ENCODE measurements at regions not wholly inside any gene's neighbourhood (a gene's known extent, or its start where the extent isn't known, plus 50 kb on each side); places are given as distances from the start of the nearest gene placed in this dataset.

- TF ChIP-seq ETS1 (conservative IDR thresholded peaks at IDR 0.05; ENCODE audit: control insufficient read depth, low read depth, low read length) = peak; percentile 99
- TF ChIP-seq VEZF1 (CRISPR knock-in tag; IDR thresholded peaks at IDR 0.05) = peak; percentile 94
- TF ChIP-seq CREBBP (IDR thresholded peaks at IDR 0.05; ENCODE audit: low read depth, low read length) = no peak
- peak in 1 of 2 experiments; percentile 66; a peak in 2 of 4 replicates for TF ChIP-seq KDM1A (IDR thresholded peaks at IDR 0.05)
- TF ChIP-seq MTA2 (IDR thresholded peaks at IDR 0.05; ENCODE audit: low read depth) = peak; percentile 51
- peak in 2 of 3 experiments; percentile 57 to 90; a peak in 4 of 6 replicates for TF ChIP-seq ZBTB11 (CRISPR knock-in tag; IDR thresholded peaks at IDR 0.05)
- TF ChIP-seq MAZ (CRISPR knock-in tag; conservative IDR thresholded peaks at IDR 0.05 in 1 of 2, IDR thresholded peaks at IDR 0.05 in 1 of 2) = peak in 1 of 2 experiments; percentile 77; a peak in 3 of 4 replicates
- TF ChIP-seq NRF1 (conservative IDR thresholded peaks at IDR 0.05 in 1 of 2, IDR thresholded peaks at IDR 0.05 in 1 of 2) = peak; percentile 25 to 53; a peak in 1 of 4 replicates
- TF ChIP-seq TEAD2 (tag; IDR thresholded peaks at IDR 0.05) = no peak
- peak; percentile 92 for TF ChIP-seq ZBTB7A (IDR thresholded peaks at IDR 0.05; ENCODE audit: borderline replicate concordance, control insufficient read depth, low read depth, low read length)
- TF ChIP-seq ADNP (tag; IDR thresholded peaks at IDR 0.05) = no peak
- TF ChIP-seq SMARCC2 (IDR thresholded peaks at IDR 0.05; ENCODE audit: low read depth) = peak; percentile 19; the same call in 1 of the 2 replicates
- TF ChIP-seq NR2C2 (CRISPR knock-in tag; IDR thresholded peaks at IDR 0.05) = no peak
- 0 out of 2 replicates have a peak, but pooled peaks have one; percentile 25 for TF ChIP-seq NR2C2 (tag; IDR thresholded peaks at IDR 0.05)
- peak; percentile 52; the same call in 1 of the 2 replicates for TF ChIP-seq PHF8 (IDR thresholded peaks at IDR 0.05; ENCODE audit: borderline replicate concordance, low read length)
- peak; percentile 88 for TF ChIP-seq RBFOX2 (IDR thresholded peaks at IDR 0.05; ENCODE audit: low read depth, low read length)
- TF ChIP-seq ARID3A (IDR thresholded peaks at IDR 0.05; ENCODE audit: borderline replicate concordance, low read depth, low read length) = peak; percentile 51; the same call in 1 of the 2 replicates
Observed at GRCh38 chr12:131229426-131230339, 276.0 kb downstream of the ADGRD1 start (continued).
